ENCODE measurements at regions not wholly inside any gene's neighbourhood (a gene's known extent, or its start where the extent isn't known, plus 50 kb on each side); places are given as distances from the start of the nearest gene placed in this dataset.

GRCh38 chr2:2872713-2873449, 504.7 kb downstream of the EIPR1 start:
- TF ChIP-seq MXD1 (CRISPR knock-in tag; IDR thresholded peaks at IDR 0.05; ENCODE audit: borderline replicate concordance, poor library complexity, severe bottlenecking) (no peak), ZNF354B (CRISPR knock-in tag; IDR thresholded peaks at IDR 0.05) (no peak), POLR2A (conservative IDR thresholded peaks at IDR 0.05) (no peak), NR4A1 (CRISPR knock-in tag; IDR thresholded peaks at IDR 0.05) (no peak), NR4A1 (tag; IDR thresholded peaks at IDR 0.05) (no peak), ZBTB33 (CRISPR knock-in tag; IDR thresholded peaks at IDR 0.05) (no peak), NELFE (IDR thresholded peaks at IDR 0.05; ENCODE audit: insufficient read depth, insufficient read length) (no peak), ZFP1 (CRISPR knock-in tag; IDR thresholded peaks at IDR 0.05) (no peak), RBM22 (IDR thresholded peaks at IDR 0.05; ENCODE audit: low read depth, low read length, poor library complexity, severe bottlenecking) (no peak), GABPA (tag; conservative IDR thresholded peaks at IDR 0.05; ENCODE audit: low read depth) (no peak), BACH1 (tag; IDR thresholded peaks at IDR 0.05) (no peak), CC2D1A (IDR thresholded peaks at IDR 0.05) (no peak), NFXL1 (CRISPR knock-in tag; IDR thresholded peaks at IDR 0.05) (no peak)

Measured in K562 (cell line).